KMS-11 (cell line): ENCODE measurements at regions not wholly inside any gene's neighbourhood (a gene's known extent, or its start where the extent isn't known, plus 50 kb on each side); places are given as distances from the start of the nearest gene placed in this dataset.
"Not testable (repeated sequence)": the region's sequence is repeated elsewhere in the genome, so short reads cannot be mapped to it uniquely, and the experiment has no call there.

Source experiments
- H2AFZ ChIP-seq: fragments of 200-600 bp; sonication (generic); 2 replicates; pipeline ENCODE4 v1.6.1; 2016; ENCODE audit warnings: antibody characterized with exemption, mixed run types, low read depth
- H3K27ac ChIP-seq: fragments of 200-600 bp; sonication (generic); 2 replicates; pipeline ENCODE4 v1.6.1; 2016; ENCODE audit warnings: mild to moderate bottlenecking, mixed run types
- H3K27me3 ChIP-seq: fragments of 200-600 bp; sonication (generic); 2 replicates; pipeline ENCODE4 v1.6.1; 2017; ENCODE audit warnings: mild to moderate bottlenecking, low read depth, mixed run types, moderate library complexity; ENCODE audit not compliant: insufficient read depth
- H3K36me3 ChIP-seq: fragments of 200-600 bp; sonication (generic); 2 replicates; pipeline ENCODE4 v1.6.1; 2017; ENCODE audit warnings: mild to moderate bottlenecking, mixed run types; ENCODE audit not compliant: insufficient read depth
- H3K4me1 ChIP-seq: fragments of 200-600 bp; sonication (generic); 2 replicates; pipeline ENCODE4 v1.6.1; 2016; ENCODE audit warnings: mild to moderate bottlenecking, low read depth, mixed run types; ENCODE audit not compliant: poor library complexity, severe bottlenecking
- H3K4me2 ChIP-seq: fragments of 200-600 bp; sonication (generic); 2 replicates; pipeline ENCODE4 v1.7.0; 2016; ENCODE audit warnings: mild to moderate bottlenecking, mixed run types
- H3K4me3 ChIP-seq: fragments of 200-600 bp; sonication (generic); IDR thresholded peaks from 2 replicates; pipeline ENCODE4 v1.6.1; 2017; ENCODE audit warnings: low read depth, low read length, mixed read lengths; ENCODE audit not compliant: insufficient read depth
- H3K79me2 ChIP-seq: fragments of 200-600 bp; sonication (generic); 2 replicates; pipeline ENCODE4 v1.6.1; 2016; ENCODE audit warnings: low read depth, mixed run types; ENCODE audit not compliant: insufficient read depth
- H3K9ac ChIP-seq: fragments of 200-600 bp; sonication (generic); 2 replicates; pipeline ENCODE4 v1.6.1; 2016; ENCODE audit warnings: mild to moderate bottlenecking, mixed run types
- H4K20me1 ChIP-seq: fragments of 200-600 bp; sonication (generic); 2 replicates; pipeline ENCODE4 v1.6.1; 2016; ENCODE audit warnings: mild to moderate bottlenecking, mixed run types; ENCODE audit not compliant: insufficient read depth
- TF ChIP-seq, protein P1 (sequence below): fragments of 200-600 bp; sonication (generic); conservative IDR thresholded peaks from 2 replicates; pipeline ENCODE4 v1.6.1; 2017; ENCODE audit warnings: low read depth, mild to moderate bottlenecking, antibody characterized with exemption, low read length, moderate library complexity, mixed read lengths

DNA sequence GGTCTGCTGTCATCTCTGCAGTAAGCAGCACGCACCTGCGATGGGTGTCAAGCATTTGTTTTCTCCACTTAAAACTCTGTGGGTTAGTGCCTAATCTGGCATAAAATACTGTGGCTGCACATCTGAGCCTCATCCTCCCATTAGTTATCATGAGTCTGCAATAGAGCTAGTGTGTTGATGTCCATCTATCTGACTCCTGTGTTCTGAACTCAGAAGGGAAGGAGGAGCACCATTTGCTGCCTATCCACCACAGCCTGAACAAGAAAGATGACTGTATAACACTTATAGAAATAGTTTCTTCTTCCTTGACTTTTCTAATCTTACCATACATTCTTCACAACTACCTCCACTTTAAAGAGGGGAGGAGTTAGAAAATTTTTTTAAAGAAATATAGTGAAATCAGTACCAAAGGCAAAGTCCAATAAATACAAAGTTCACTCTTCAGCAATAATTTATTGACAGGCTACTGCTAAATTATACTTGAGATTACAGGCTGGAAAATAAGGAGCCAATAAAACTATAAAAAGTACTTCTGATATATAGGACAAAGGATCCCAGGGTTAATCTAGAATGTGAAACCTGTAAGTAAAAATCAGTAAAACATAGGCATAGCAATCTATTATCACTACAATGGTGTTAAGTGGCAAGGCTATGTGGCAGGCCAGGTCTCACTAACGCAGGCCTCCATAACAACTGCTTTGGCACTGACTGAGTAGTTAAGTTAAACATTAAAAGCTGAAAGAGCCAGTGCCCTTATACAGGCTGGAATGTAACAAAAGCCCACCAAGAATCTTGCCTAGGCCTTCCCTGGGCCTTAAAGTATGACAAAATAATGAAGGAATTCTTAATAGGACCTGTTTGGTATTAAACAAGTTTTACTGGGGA is 70.2 kb downstream of the LGALS9C start:
- H3K79me2 ChIP-seq, H4K20me1 ChIP-seq, H2AFZ ChIP-seq, H3K27me3 ChIP-seq, H3K36me3 ChIP-seq, H3K4me2 ChIP-seq, H3K4me1 ChIP-seq, H3K4me3 ChIP-seq, H3K27ac ChIP-seq, H3K9ac ChIP-seq: not testable (repeated sequence)

DNA sequence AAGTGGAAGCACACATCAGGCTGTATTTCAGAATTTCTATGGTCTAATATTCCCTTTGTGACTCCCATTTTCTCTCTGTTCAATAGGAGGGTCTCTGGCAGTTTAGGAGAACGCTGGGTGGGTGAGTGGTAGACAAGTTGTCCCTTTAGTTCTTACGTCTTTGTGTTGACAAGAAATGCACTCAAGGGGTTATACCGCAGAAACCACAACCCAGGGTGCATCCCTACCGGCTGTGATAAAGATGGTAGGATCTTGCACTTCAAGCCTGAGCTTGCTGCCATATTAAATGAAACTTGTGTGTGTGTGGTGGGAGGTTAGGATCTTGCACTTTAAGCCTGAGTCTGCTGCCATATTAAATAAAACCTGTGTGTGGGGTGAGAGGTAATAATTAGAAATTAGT is 80.5 kb downstream of the LGALS9C start:
- H3K4me3 ChIP-seq, H3K9ac ChIP-seq, H4K20me1 ChIP-seq, H3K36me3 ChIP-seq, H3K27me3 ChIP-seq, H3K79me2 ChIP-seq, H3K27ac ChIP-seq, H2AFZ ChIP-seq, H3K4me1 ChIP-seq, H3K4me2 ChIP-seq: not testable (repeated sequence)

DNA sequence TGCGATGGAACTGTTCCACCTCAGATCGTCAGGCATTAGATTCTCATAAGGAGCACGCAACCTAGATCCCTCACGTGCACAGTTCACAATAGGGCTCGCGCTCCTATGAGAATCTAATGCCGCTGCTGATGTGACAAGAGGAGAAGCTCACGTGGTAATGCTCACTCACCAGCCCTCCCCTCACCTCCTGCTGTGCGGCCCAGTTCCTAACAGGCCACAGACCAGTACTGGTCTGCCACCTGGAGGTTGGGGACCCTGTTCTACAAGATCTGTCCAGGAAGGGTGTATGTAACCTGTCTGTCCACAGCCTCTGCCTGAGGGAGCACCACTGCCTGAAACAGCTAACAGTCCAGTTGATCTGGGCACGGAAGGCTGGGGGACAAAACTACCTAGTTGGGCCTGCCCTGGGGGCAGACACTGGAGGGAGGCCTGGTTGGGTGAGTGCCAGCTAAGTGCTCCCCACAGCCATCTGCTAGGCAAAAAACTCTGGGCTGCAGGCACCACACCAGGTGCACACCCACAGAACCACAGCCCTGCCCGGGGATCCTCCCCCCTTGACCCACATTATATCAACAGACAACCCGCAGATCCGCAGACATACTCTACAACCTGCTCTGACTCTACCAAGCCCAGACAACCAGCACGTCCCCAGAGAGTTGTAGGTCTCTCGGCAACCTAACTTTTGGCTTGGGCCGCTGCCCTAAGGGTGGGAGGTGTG is 80.7 kb downstream of the TBC1D28 start:
- TF ChIP-seq, protein P1, sequence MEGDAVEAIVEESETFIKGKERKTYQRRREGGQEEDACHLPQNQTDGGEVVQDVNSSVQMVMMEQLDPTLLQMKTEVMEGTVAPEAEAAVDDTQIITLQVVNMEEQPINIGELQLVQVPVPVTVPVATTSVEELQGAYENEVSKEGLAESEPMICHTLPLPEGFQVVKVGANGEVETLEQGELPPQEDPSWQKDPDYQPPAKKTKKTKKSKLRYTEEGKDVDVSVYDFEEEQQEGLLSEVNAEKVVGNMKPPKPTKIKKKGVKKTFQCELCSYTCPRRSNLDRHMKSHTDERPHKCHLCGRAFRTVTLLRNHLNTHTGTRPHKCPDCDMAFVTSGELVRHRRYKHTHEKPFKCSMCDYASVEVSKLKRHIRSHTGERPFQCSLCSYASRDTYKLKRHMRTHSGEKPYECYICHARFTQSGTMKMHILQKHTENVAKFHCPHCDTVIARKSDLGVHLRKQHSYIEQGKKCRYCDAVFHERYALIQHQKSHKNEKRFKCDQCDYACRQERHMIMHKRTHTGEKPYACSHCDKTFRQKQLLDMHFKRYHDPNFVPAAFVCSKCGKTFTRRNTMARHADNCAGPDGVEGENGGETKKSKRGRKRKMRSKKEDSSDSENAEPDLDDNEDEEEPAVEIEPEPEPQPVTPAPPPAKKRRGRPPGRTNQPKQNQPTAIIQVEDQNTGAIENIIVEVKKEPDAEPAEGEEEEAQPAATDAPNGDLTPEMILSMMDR, result peak; percentile 5; the same call in 1 of the 2 replicates
- H3K4me3 ChIP-seq, H3K79me2 ChIP-seq, H3K27me3 ChIP-seq, H4K20me1 ChIP-seq, H3K36me3 ChIP-seq: not testable (repeated sequence)
- peaks cover 27% of the 10 kb centered on the region for H3K4me1 ChIP-seq
- H3K9ac ChIP-seq, result peak overlapping the region; percentile 44; the same call in 1 of the 2 replicates
- H3K27ac ChIP-seq, result peak overlapping the region; percentile 82
- peak overlapping the region; percentile 59; the same call in 1 of the 2 replicates for H2AFZ ChIP-seq
- H3K4me2 ChIP-seq, result peak overlapping the region; percentile 36; the same call in 1 of the 2 replicates

DNA sequence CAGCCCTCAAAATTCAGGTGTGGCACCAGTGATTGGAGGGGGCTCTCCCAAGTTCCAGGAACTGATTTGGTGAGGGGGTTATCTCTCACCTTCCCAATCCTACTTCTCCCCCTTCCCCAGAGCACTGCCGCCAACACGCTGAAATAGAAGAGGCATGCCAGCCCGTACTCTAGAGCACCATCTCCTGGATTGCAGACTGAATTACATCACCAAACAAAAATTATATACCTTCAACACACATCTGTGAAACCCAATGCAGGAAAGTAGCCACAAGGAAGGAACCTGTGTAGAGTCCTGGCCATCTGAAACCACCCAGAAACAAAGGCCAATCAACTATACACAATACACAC is 80.1 kb downstream of the TBC1D28 start:
- not testable (repeated sequence) for H3K79me2 ChIP-seq, H3K4me3 ChIP-seq, H4K20me1 ChIP-seq, H3K27me3 ChIP-seq, H2AFZ ChIP-seq, H3K36me3 ChIP-seq
- peak overlapping the region; percentile 44; the same call in 1 of the 2 replicates for H3K9ac ChIP-seq
- TF ChIP-seq, protein P1, result peak; percentile 38
- peak overlapping the region; percentile 82 for H3K27ac ChIP-seq
- H3K4me1 ChIP-seq, result peaks cover 32% of the 10 kb centered on the region
- peak overlapping the region; percentile 45; the same call in 1 of the 2 replicates for H3K4me2 ChIP-seq

DNA sequence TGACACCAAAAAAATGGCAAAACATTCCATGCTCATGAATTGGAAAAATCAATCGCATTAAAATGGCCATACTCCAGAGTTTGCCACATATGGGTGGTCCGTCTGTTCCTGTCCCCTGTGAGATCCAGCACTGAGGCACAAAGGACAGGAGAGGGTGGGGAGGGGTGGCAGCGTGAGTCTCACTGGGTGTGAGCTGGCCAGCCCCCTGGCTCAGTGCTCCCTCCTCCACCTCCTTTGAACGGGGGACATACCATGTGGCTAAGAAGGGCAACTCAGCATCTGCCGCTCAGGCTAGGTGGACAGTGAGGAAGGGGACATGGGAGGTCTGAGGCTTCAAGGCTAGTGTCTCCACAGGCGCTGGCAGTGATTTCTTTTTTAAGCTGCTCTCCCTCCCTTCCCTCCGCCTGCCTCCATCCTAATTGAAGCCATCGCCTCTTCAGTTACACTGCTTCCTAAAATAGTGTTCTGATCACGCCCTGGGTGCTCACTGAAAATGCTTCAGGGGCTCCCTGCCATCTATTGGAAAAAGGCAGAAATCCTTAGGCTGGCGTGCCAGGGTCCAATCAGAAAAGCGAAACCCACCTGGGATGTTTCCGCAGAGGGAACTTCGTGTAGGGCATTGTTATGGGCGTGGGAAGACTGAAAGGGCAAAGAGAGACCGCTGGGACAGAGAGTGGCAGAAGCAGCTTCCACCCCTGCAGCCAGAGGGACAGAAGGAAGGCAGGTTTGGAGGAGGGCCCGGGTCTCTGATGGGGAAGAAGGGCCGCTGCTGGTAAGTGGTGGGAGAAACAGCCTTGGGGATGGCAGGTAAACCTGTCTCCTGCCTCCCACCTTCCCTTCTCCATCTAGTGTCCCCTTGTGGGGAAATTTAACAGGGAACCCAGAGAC is 75.8 kb downstream of the TBC1D28 start:
- H3K79me2 ChIP-seq, H4K20me1 ChIP-seq, H3K4me3 ChIP-seq, H3K9ac ChIP-seq, H3K27me3 ChIP-seq, H2AFZ ChIP-seq, H3K27ac ChIP-seq, H3K36me3 ChIP-seq, H3K4me2 ChIP-seq: not testable (repeated sequence)
- peaks cover 40% of the 10 kb centered on the region for H3K4me1 ChIP-seq

DNA sequence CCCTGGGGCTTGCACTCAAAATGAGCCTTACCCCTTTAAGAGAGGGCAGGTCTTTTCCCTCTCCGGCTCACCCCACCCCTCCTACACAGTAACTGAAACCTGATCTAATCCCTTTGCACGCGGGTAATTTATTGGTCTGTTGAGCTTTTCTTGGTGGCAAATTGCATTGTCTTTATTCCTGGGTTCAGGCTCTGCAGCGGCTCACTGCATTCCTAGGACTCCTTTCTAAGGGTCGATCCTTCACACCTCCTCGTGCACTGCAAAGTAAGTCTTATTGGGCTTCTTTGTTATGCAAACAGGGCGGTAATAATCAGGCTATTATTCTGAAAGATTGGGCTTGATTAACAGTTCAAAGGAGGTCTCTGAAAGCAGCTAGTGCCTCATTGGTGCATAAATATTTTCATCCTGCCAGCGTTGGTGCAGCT is 74.7 kb downstream of the TBC1D28 start:
- Histone ChIP-seq H2AFZ (peak overlapping the region; percentile 47; the same call in 1 of the 2 replicates), H3K4me2 (peak overlapping the region; percentile 36; the same call in 1 of the 2 replicates)
- H3K4me3 ChIP-seq, result not testable (repeated sequence)

DNA sequence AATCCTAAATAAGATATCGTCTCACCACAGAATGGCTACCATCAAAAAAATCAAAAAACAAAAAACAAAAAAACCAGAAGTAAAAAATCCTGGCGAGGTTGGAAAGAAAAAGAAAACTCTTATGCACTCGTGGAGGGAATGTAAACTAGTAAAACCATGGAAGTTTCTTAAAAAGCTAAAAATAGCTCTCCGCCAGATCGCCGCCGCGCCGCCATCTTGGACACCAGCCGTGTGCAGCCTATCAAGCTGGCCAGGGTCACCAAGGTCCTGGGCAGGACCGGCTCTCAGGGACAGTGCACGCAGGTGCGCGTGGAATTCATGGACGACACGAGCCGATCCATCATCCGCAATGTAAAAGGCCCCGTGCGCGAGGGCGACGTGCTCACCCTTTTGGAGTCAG is 71.7 kb downstream of the TBC1D28 start:
- H3K4me1 ChIP-seq, result peaks cover 15% of the 10 kb centered on the region
- H3K36me3 ChIP-seq, H3K4me2 ChIP-seq, H2AFZ ChIP-seq, H4K20me1 ChIP-seq, H3K27ac ChIP-seq, H3K79me2 ChIP-seq, H3K4me3 ChIP-seq, H3K9ac ChIP-seq, H3K27me3 ChIP-seq: not testable (repeated sequence)

More for the DNA sequence above, 74.7 kb downstream of the TBC1D28 start:
- H4K20me1 ChIP-seq, H3K79me2 ChIP-seq, H3K36me3 ChIP-seq, H3K27me3 ChIP-seq: not testable (repeated sequence)
- Histone ChIP-seq H3K4me1 (peaks cover 39% of the 10 kb centered on the region), H3K27ac (peak overlapping the region; percentile 65), H3K9ac (peak overlapping the region; percentile 32; the same call in 1 of the 2 replicates)

DNA sequence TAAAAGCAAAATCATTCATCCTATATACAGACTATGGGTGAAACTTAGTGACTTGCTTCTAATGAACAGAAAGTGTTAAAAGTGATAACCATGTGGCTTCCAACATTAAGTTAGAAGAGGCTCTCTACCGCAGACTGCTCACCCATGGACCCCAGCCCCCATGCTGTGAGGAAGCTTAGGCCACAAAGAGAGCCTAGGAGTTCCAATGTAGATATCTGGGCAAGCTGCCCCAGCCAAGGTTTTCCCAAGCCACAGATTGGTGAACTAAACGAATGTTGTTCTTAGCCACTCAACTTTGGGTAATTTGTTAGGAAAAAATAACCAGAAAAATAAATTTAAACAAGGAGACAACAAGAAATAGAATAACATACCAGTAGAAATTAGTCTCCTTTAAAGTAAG is 70.1 kb downstream of the TBC1D28 start:
- not testable (repeated sequence) for H3K4me1 ChIP-seq, H3K4me3 ChIP-seq, H3K27ac ChIP-seq, H4K20me1 ChIP-seq, H3K79me2 ChIP-seq, H3K27me3 ChIP-seq, H3K9ac ChIP-seq, H3K4me2 ChIP-seq, H2AFZ ChIP-seq, H3K36me3 ChIP-seq
